PC-9 (cell line): ENCODE measurements at regions not wholly inside any gene's neighbourhood (a gene's known extent, or its start where the extent isn't known, plus 50 kb on each side); places are given as distances from the start of the nearest gene placed in this dataset.

ENCODE experiments used
- BruUV-seq: library from RNA; stranded (reverse); fragments of 400-500 nt; replicated peaks from 2 replicates; lab custom pipeline; 2021; lab: Mats Ljungman, UMichigan
- CTCF ChIA-PET: fragments of 300-600 bp; sonication (Branson Sonifier 250); formaldehyde crosslinking; loops from one replicate; lab custom pipeline; 2022; ENCODE audit warnings: antibody characterized with exemption; lab: Charles Lee
- POLR2A ChIA-PET: fragments of 300-600 bp; sonication (Branson Sonifier 250); formaldehyde crosslinking; loops from one replicate; lab custom pipeline; 2022; ENCODE audit warnings: antibody characterized with exemption; ENCODE audit not compliant: unreplicated experiment; lab: Charles Lee
- DNase-seq, 2 experiments: peaks; one replicate each; pipeline versions ENCODE4 v3.0.0 to v3.0.0-alpha.2; 2015 to 2022; ENCODE audit warnings: mixed read lengths in 1 of 2
- H2AFZ ChIP-seq: fragments of 200-600 bp; sonication (generic); 2 replicates; pipeline ENCODE4 v1.8.1; 2017; ENCODE audit warnings: antibody characterized with exemption
- H3F3A ChIP-seq: fragments of 200-600 bp; sonication (generic); 2 replicates; pipeline ENCODE4 v1.8.1; 2017; ENCODE audit warnings: antibody characterized with exemption, mild to moderate bottlenecking, low read depth; ENCODE audit not compliant: insufficient read depth
- H3K27ac ChIP-seq: fragments of 200-600 bp; sonication (generic); 2 replicates; pipeline ENCODE4 v1.6.1; 2016; ENCODE audit warnings: mixed run types
- H3K27me3 ChIP-seq: fragments of 200-600 bp; sonication (generic); 2 replicates; pipeline ENCODE4 v1.6.1; 2016; ENCODE audit warnings: low read depth, mixed run types; ENCODE audit not compliant: insufficient read depth
- H3K36me3 ChIP-seq: fragments of 200-600 bp; sonication (generic); 2 replicates; pipeline ENCODE4 v1.6.1; 2016; ENCODE audit warnings: low read depth, mixed run types
- H3K4me1 ChIP-seq: fragments of 200-600 bp; sonication (generic); replicated peaks from 2 replicates; pipeline ENCODE4 v1.6.1; 2016; ENCODE audit warnings: mixed run types; ENCODE audit not compliant: insufficient read depth
- H3K4me2 ChIP-seq: fragments of 200-600 bp; sonication (generic); 2 replicates; pipeline ENCODE4 v1.6.1; 2017; ENCODE audit warnings: mixed run types
- H3K4me3 ChIP-seq: fragments of 200-600 bp; sonication (generic); 2 replicates; pipeline ENCODE4 v1.6.1; 2016; ENCODE audit warnings: mixed run types
- H3K79me2 ChIP-seq: fragments of 200-600 bp; sonication (generic); 2 replicates; pipeline ENCODE4 v1.6.1; 2017; ENCODE audit warnings: low read depth, mixed run types
- H3K9me2 ChIP-seq: fragments of 200-600 bp; sonication (generic); 2 replicates; pipeline ENCODE4 v1.8.1; 2017; ENCODE audit warnings: mild to moderate bottlenecking; ENCODE audit not compliant: insufficient read depth
- H3K9me3 ChIP-seq: fragments of 200-600 bp; sonication (generic); 2 replicates; pipeline ENCODE4 v1.8.1; 2016; ENCODE audit warnings: low read depth; ENCODE audit not compliant: insufficient read depth
- H4K20me1 ChIP-seq: fragments of 200-600 bp; sonication (generic); 2 replicates; pipeline ENCODE4 v1.8.1; 2017; ENCODE audit not compliant: insufficient read depth
- EZH2 ChIP-seq: fragments of 200-600 bp; sonication (generic); IDR thresholded peaks from 2 replicates; pipeline ENCODE4 v1.8.0; 2017; ENCODE audit warnings: antibody characterized with exemption, low read depth
- intact Hi-C: fragments of 100-400 bp; cut with micrococcal nuclease; formaldehyde crosslinking; loops from one replicate; pipeline ENCODE4 v1.10.0; 2022; ENCODE audit not compliant: unreplicated experiment
- TF ChIP-seq, protein P1 (sequence below): fragments of 200-600 bp; sonication (generic); conservative IDR thresholded peaks from 2 replicates; pipeline ENCODE4 v1.6.1; 2017; ENCODE audit warnings: mixed run types, antibody characterized with exemption, mild to moderate bottlenecking, moderate library complexity

GRCh38 chr4:35548921-35549320 lies 695.4 kb downstream of the ARAP2 start:
- H3K27me3 ChIP-seq = no peaks in the 10 kb centered on the region
- H3K4me1 ChIP-seq = no peaks in the 10 kb centered on the region
- H3K27ac ChIP-seq = no peak overlapping the region
- no TSS peak for BruUV-seq
- H3K36me3 ChIP-seq = no peaks in the 10 kb centered on the region
- no peak overlapping the region for H3K4me2 ChIP-seq
- DNase-seq = no peak
- CTCF ChIA-PET = no interaction called here
- no peak for TF ChIP-seq EZH2
- TF ChIP-seq, protein P1, sequence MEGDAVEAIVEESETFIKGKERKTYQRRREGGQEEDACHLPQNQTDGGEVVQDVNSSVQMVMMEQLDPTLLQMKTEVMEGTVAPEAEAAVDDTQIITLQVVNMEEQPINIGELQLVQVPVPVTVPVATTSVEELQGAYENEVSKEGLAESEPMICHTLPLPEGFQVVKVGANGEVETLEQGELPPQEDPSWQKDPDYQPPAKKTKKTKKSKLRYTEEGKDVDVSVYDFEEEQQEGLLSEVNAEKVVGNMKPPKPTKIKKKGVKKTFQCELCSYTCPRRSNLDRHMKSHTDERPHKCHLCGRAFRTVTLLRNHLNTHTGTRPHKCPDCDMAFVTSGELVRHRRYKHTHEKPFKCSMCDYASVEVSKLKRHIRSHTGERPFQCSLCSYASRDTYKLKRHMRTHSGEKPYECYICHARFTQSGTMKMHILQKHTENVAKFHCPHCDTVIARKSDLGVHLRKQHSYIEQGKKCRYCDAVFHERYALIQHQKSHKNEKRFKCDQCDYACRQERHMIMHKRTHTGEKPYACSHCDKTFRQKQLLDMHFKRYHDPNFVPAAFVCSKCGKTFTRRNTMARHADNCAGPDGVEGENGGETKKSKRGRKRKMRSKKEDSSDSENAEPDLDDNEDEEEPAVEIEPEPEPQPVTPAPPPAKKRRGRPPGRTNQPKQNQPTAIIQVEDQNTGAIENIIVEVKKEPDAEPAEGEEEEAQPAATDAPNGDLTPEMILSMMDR = no peak
- no peaks in the 10 kb centered on the region for H3K79me2 ChIP-seq
- POLR2A ChIA-PET = no interaction called here
- no peak overlapping the region for H2AFZ ChIP-seq
- no peaks in the 10 kb centered on the region for H3K9me3 ChIP-seq
- no peak overlapping the region for H3K4me3 ChIP-seq
- H4K20me1 ChIP-seq = no peaks in the 10 kb centered on the region
- H3F3A ChIP-seq = no peaks in the 10 kb centered on the region
- H3K9me2 ChIP-seq = no peaks in the 10 kb centered on the region; the same call in 1 of the 2 replicates
- intact Hi-C loops = no loop called here

DNA sequence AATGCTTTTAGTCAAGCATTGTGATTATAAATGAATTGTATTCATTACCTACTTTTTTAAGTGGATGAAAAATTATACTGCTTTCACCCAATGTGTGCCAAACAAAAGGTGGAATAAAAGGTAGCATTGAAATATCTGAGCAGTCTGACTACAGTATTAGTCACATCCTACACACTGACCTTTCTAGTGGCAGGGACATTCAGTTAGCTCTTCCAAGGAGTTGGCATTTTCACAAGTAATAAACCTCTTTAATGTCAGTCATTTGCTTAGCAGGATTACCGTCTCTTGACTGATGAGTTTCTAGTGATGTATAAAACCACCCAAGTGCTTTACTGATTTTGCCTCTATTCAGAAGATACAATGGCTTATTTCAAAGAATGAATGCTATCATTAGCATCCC lies 687.9 kb downstream of the ARAP2 start:
- H3K4me2 ChIP-seq = no peak overlapping the region
- H3K9me2 ChIP-seq = no peaks in the 10 kb centered on the region
- H3K9me3 ChIP-seq = no peaks in the 10 kb centered on the region; the same call in 1 of the 2 replicates
- no peak for DNase-seq
- no peaks in the 10 kb centered on the region for H4K20me1 ChIP-seq
- TF ChIP-seq EZH2 = no peak
- TF ChIP-seq, protein P1 = no peak
- no peaks in the 10 kb centered on the region for H3K79me2 ChIP-seq
- CTCF ChIA-PET = no interaction called here
- H2AFZ ChIP-seq = no peak overlapping the region
- H3K36me3 ChIP-seq = no peaks in the 10 kb centered on the region
- no peaks in the 10 kb centered on the region for H3K27me3 ChIP-seq
- intact Hi-C loops = no loop called here
- no TSS peak for BruUV-seq
- no peak overlapping the region for H3K27ac ChIP-seq
- H3F3A ChIP-seq = no peaks in the 10 kb centered on the region
- no peak overlapping the region for H3K4me3 ChIP-seq
- no peaks in the 10 kb centered on the region for H3K4me1 ChIP-seq
- POLR2A ChIA-PET = no interaction called here

- CTCF ChIA-PET = no interaction called here
- BruUV-seq = no TSS peak
Observed at GRCh38 chr4:35559559-35560365, 684.6 kb downstream of the ARAP2 start.

More at GRCh38 chr4:35559559-35560365, 684.6 kb downstream of the ARAP2 start:
- DNase-seq = no peak
- no peaks in the 10 kb centered on the region for H3K27me3 ChIP-seq
- POLR2A ChIA-PET = no interaction called here
- no peaks in the 10 kb centered on the region for H3K9me2 ChIP-seq
- H3K4me2 ChIP-seq = no peak overlapping the region
- H3K79me2 ChIP-seq = no peaks in the 10 kb centered on the region
- H3K4me1 ChIP-seq = no peaks in the 10 kb centered on the region
- no peaks in the 10 kb centered on the region for H3K36me3 ChIP-seq
- H3K9me3 ChIP-seq = no peaks in the 10 kb centered on the region; the same call in 1 of the 2 replicates
- H3K4me3 ChIP-seq = no peak overlapping the region
- H4K20me1 ChIP-seq = no peaks in the 10 kb centered on the region
- intact Hi-C loops = no loop called here
- no peak for TF ChIP-seq EZH2
- TF ChIP-seq, protein P1 = no peak
- no peaks in the 10 kb centered on the region for H3F3A ChIP-seq
- no peak overlapping the region for H3K27ac ChIP-seq
- no peak overlapping the region for H2AFZ ChIP-seq
